ENCODE measurements at regions not wholly inside any gene's neighbourhood (a gene's known extent, or its start where the extent isn't known, plus 50 kb on each side); places are given as distances from the start of the nearest gene placed in this dataset.

DNA sequence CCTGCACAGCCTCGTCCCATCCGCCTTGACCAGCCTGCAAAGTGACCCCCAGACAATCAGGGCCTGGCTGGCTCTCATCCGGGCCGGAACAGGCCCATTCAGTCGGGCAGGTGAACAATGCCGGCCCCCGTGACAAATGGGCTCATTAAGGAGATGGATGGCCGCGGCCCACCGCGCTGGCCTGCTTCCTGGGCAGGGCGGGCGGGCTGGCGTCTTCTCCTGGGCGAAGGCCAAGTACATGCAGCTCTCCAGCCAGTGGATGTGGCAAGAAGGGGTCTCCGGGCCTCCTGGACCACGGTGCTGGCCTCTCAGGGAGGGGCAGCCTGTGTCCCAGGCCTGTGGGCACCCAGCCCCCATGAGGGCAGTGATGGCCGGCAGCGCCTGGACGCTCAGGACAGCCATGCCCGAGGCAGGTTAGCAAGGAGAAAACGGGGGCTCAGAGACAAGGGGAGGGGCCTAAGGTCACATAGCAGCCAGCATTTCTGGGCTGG, 1022.8 kb downstream of the BRD1 start:
- no peak for DNase-seq (ENCODE audit: low spot score)

DNA sequence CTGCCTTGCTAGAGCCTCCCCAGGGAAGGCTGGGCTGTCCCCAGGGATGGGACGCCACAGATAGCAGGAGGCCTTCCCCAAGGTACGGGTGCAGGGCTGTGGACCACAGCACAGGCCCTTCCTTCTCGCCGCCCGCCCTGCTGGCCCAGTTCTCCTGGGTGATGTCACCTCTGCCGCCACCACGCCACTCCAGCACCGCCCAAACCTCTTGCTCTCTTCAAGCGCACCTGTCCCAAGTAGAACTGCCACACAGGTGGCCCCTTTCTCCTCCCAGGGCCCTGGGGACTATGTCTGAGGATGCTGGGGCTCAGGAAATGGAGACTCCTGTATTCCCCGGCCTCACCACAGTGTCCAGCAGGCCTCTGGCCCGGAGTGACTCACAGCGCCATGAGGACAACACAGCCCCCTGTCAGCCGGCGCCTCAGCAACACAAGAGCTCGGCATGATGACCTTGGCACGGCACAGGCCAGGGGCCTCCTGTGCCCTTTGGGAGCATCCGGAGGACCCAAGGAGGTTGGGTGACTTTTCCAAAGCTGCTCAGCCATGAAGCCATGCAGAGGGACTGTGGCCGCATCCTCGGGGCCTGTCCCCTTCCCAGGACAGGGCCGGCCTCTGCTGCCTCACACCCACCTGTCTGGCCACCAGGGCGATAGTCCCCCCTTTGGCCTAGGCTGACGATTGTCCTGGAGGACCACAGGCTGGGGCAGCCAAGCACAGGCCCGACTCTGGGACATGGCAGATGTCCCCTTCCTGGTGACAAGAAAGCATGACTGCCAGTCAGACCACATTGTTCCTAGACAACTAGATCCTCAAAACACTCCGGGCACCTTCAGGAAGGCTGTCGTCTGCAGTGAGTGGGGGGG, 1023.5 kb downstream of the BRD1 start:
- DNase-seq (ENCODE audit: low spot score), result no peak

DNA sequence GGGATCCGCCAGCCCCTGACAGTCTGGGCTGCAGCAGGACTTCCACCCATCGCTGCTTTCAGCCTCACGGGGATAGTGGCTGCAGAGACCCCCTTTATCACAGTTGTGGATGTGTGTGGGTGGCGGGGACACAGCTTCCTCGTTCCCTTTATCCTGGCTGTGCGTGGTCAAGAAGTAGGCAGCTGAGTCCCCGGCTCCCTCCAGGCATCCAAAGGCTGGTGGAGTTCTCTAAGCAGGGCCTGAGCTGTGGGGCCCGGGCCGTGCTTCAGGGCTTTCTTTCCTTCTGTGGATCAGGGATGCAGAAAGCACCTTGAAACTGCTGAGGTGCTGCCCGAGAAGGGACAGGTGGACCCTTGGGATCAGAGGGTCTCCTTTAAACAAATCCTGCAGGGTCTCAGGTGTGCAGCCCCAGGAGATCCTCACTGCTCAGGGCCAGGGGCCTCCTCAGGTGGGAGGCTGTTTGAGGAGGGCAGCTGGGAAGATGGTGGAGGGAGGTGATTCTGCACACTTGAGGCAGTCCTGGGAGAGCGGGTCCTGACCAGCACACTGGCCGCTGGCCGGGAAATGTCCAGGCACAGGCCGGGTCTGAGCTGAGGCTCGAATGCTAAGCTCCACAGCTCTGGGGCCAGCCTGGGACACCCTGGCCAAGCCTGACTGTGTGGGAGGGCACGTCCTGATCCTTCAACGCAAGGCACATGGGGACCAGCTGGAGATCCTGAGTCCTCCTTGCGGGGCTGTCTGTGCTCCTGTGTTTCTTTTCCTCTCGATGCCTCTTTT, 1024.3 kb downstream of the BRD1 start:
- DNase-seq (ENCODE audit: low spot score), result no peak

DNA sequence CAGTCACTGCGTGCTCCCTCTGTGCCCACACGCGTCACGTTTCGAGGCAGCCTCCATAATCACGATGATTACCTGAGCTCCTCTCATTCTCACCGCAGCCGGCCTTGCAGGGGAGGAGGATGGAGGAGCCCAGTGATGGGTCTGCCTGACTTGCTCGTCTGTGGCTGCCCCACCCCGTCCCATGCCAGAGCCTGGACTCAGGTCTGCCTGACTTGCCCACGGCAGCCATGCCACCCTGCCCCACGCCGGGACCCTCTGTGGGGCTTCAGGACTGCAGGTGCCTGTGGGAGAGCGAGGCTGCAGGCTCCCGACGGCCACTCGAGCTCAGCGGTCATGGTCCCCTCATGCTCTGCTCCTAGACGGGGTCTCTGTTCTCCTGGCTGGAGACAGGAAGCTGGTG, 1025.1 kb downstream of the BRD1 start:
- no peak for DNase-seq (ENCODE audit: low spot score)

DNA sequence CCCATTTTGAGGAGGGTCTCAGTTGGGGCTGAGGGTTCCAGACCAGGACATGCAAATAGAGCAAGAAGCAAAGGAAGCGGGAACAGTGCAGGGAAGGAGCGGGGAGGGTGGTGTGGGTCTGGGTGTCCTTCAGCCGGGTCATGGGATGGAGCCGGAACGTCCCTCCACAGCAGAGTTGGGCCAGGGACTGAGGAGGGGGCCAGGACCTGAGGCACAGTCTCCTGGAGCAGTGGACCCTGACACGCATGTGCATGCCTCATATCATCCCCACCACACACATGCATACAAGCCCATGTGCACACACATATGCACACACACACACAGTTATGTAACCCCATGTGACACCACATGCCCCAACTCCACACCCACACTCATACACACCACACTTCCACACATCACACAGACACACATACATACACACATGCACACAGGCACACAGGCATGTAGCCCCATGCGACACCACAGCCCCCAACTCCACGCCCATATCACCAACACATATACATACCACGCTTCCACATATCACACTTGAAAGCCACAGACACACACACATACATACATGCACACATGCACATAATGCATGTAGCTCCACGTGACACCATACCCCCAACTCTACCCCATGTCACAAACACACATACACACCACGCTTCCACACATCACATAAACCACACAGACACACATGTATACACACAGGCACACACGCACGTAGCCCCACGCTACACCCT, 1026.6 kb downstream of the BRD1 start:
- no peak for DNase-seq (ENCODE audit: low spot score)

DNA sequence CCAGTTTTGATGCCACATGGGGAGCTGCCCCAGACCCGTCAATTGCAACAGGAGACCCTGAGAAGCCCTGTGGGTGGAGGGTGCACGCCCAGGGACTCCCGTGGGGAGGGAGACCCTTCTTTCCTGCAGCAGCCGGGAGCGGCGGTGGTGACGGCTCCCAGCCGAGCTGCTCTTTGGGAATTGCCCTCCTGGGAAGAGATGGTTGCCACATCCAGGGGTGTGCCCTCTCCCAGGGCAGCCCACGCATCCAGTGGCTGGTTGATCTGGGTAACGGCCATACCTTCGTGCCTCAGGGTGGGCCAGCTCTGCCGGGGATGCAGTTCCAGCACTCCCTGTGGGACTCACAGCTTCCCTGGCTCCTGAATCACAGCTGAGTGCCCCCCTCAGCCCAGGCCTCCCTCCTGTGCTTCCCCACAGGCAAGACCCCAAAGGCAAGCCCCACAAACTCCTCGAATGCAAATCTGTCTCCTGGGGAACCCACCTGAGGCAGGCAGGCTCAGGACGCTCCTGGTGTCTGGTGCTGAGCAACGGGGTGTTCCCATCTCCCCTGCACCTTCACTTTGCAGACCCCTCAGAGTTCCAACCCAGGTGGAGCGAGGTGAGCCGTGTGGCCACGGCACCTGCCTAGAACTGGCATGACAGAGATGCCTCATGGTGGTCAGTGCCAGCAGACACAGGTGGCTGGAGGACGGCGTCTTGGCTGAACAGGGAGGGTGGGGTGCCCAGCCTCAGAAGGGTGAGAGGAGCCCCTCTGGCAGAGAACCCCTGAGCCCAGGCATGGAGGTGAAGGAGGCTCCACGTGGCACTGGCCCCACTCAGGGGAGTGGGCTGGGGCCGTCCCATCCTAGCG, 1027.4 kb downstream of the BRD1 start:
- no peak for DNase-seq (ENCODE audit: low spot score)

DNA sequence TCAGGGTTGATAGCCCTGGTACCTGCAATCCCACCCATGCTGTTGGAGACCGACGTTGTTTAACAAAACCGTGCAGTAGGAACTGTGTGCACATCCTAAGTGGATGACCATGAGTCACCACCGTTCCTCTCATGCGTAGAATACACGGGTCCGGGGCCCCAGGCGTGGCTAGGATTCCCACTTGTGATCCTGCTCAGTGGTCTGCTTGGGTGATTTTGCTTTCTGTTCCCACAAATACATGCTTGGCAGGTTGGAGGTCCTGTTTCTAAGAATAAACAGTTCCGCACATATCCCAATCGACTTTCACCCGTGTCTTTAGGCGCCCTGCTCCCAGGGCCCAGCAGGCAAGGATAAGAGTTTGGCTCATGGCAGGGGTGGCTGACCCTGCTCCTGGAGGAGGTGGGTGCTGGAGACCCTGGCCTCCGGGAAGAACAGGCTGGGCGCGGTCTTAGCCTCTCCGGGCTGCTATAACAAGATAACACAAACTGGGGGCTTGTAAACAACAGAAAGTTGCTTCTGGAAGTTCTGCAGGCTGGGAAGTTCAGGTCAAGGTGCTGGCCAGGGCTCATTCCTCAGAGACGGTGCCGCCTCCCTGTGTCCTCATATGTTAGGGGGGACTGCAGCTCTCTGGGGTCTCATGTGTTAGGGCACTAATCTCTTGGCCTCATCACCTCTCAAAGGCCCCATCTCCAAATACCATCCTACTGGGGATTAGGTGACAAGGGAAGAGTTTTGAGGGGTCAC, 1028.3 kb downstream of the BRD1 start:
- DNase-seq (ENCODE audit: low spot score), result no peak

GRCh38 chr22:48798281-48799226, 1029.1 kb downstream of the BRD1 start:
- DNase-seq (ENCODE audit: low spot score), result no peak

DNA sequence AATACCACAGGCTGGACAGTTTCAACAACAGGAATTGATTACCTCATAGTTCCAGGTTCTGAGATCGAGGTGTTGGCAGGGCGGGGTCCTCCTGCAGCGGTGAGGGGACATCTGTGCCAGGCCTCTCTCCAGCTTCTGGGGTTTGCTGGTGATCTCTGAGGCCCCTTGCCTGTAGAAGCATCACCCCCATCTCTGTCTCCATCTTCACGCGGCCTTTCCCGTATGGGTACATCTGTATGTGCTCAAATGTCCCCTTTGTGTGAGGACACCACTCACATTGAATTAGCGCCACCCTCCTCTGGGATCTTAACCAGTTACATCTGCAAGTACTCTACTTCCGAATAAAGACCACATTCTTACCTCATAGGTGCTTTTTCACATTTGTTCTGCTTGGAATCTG, 1029.9 kb downstream of the BRD1 start:
- DNase-seq (ENCODE audit: low spot score), result no peak

- DNase-seq (ENCODE audit: low spot score), result no peak
These were observed 1031.2 kb downstream of the BRD1 start for GRCh38 chr22:48796310-48797015.

GRCh38 chr22:48795664-48796063, 1032.0 kb downstream of the BRD1 start:
- peak; percentile 23 for DNase-seq (ENCODE audit: low spot score)

DNA sequence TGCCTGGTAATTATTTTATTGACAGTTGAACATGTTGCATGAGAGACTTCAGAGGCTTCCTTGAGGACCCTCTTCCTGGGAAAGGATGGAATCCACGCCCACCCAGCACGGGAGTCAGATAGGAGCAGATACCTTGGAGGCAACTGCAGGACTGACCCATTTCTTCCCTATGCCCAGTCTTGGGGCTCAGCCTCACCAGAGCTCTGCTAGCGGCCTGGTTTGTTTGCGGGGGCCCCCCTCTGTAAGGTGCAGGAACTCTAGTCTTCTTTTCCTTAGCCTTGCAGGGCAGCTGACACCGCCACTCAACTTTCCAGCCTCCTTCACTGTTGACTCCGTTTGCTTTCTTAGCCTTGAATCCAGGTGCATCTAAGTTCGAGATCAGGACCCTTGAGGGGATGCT, 1032.8 kb downstream of the BRD1 start:
- DNase-seq (ENCODE audit: low spot score), result no peak

DNA sequence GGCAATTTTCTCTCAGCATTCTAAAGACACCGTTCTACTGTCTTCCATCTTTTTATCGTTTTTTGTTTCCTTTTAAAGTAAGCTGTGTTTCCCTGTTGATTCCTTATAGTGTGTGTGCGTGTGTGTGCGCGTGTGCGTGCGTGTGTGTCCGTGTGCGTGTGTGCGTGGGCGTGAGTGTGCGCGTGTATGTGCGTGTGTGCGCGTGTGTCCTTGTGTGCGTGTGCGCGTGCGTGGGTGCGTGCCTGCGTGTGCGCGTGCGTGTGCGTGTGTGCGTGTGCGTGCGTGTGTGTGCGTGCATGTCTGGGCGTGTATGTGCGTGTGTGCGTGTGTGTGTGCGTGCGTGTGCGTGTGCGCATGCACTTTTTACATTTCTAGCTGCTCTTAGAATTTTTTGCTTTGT, 1033.7 kb downstream of the BRD1 start:
- DNase-seq (ENCODE audit: low spot score), result no peak

GRCh38 chr22:48786679-48786996, 1041.0 kb downstream of the BRD1 start:
- DNase-seq (ENCODE audit: low spot score), result no peak

GRCh38 chr22:48785792-48786678, 1041.6 kb downstream of the BRD1 start:
- no peak for DNase-seq (ENCODE audit: low spot score)

DNA sequence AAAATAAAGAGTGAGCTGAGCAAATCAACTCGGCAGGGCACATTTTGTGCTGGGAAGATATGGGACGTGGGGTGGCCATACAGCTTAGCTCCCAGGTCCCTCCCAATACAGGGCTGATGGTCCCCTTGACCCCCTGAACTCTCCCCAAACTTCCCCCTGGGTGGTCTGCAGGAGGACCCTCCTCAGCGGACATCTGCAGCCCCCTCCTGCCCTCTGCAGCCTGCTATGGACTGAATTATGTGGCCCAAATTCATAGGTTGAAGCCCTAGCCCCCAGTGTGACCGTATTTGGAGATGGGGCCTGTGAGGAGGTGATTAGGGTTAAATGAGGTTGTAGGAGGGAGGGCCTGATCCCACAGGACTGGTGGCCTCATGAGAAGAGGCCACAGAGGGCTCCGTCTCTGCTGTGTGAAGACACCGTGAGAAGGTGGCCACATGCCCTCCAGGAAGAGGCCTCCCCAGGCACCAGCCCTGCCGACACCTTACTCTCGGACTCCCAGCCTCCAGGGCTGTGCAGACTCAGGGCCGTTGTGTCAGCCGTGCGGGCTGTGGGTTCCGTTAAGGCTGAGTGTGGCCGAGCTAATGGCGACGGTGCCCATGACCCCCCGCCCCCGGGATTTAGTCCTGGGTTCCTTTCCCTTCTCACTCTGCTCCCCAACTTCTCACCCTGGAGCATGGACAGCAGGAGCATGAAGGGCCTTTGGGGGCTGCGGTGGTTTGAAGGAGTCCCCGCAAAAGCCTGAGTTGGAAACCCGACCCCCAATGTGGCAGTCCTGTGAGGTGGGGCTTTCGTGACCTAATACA, 1042.8 kb downstream of the BRD1 start:
- no peak for DNase-seq (ENCODE audit: low spot score)

- DNase-seq (ENCODE audit: low spot score), result no peak
These were observed 1043.8 kb downstream of the BRD1 start for GRCh38 chr22:48783821-48784266.

Data from umbilical cord (tissue), 1 donor.